ENCODE measurements at regions not wholly inside any gene's neighbourhood (a gene's known extent, or its start where the extent isn't known, plus 50 kb on each side); places are given as distances from the start of the nearest gene placed in this dataset.

DNA sequence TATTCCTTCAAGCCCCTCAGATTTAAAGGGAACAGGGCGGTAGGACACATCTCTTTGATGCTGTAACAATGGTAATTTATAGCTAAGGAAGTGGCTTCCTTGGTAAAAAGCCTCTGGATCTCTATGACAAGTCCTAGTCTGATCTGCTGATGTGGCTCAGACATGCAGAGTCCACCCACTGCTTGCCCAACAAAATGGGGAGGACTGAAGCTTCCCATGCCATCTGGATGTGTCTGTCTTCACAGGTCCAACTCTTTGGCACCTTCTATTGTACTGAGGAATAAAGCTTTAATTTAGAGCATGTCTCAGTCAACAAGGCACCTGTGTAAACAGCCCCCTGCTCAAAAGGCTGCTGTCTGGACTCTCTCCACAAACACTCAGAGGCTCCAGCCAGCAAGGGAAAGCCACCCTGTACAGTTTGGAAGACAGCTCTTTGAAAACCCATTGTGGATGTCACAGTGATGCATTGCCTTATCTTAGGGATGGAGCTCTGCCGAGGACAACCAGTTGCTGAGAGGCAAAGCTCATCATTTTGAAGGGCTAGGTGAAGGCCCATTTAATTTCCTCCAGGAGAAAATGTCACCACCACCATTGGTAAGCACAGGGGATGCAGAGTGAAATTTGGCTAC lies 348.6 kb upstream of the GRM7 start:
- DNase-seq (ENCODE audit: low read depth): no peak

DNA sequence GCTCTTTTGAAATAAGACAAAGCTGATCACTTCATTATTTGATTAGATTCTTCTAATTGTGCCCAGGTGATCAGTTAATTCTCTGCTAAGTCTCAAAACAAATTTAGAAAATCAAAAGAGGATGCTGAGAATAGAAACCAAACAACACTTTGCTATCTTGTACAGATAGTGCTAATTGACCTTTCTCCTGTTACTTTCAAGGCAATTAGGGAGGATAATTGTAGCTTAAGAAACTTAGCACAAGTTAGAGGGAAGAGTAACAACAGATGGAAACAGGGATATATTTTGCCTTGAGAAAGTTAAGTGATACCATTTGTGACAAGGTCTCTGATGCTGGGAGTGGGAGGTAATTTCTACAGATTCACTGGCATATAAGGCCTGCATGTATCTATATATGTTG lies 344.8 kb upstream of the GRM7 start:
- no peak for DNase-seq (ENCODE audit: low read depth)

DNA sequence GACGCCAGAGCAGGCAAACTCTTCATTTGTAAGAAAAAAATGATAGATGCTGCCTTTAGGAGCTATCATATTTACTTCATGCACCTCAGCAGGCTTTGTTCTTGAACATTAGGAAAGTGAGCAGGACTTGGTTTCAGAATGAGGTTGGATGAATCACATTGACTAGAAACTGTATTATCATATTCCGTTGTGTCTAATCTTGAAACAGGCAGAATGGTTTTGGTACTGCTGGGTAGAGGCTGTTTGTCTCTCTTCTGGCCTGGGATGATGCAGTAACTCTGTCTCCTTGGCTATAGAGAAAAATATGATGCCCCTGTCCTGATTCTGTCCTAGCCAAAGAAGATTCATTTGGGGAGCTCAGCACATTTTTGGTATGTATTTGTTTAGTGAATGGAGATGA lies 344.2 kb upstream of the GRM7 start:
- no peak for DNase-seq (ENCODE audit: low read depth)

DNA sequence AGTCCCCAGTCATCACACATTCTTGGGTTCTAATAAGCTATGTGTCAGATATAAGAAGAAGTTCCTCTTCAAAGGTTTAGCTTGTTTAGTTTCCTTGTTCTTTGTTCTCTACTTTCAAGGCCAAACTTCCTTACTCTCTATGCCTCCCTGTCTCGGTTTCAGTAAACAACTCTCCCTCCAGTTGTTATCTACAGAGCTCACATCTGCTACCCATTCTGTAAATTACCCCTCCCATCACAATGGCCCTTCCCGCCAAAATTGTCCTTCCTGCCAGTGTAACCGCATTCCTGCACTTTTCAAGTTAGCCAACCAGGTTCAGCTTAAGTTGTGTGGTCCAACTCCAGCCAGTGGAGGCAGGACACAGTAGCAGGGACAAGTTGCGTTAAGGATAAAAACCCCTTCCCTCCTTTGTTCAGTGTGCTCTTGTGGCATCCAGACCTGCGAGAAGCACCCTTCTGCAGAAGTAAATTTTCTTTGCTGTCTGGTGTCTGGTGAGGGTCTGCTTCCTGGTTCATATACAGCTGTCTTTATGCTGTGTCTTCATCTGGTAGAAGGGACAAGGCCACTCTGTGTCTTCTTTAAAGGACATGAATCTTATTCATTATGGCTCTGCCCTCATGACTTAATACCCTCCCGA lies 342.1 kb upstream of the GRM7 start:
- no peak for DNase-seq (ENCODE audit: low read depth)

GRCh38 chr3:6521369-6522113 lies 339.4 kb upstream of the GRM7 start:
- DNase-seq (ENCODE audit: low read depth): no peak

DNA sequence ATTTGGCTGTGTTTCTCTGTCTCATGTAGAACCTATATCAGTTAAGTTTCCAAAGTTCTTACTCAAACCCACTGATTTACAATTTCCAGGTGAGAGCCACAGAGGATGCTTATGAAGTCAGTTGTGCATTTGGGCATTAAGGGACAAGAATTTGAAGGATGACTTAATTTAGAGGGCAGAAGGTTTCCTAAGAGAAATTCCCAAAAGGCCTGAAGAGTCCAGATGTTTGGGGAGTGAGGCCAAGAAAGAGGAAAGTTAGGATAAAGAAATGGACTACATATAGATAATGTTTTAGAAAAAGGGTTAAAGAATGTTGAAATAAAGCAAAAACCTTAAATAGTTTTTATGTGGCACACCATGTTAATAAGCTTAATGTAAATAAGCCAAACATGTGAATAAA lies 338.7 kb upstream of the GRM7 start:
- no peak for DNase-seq (ENCODE audit: low read depth)

GRCh38 chr3:6523043-6523442 lies 337.9 kb upstream of the GRM7 start:
- DNase-seq (ENCODE audit: low read depth): no peak

GRCh38 chr3:6524479-6524878 lies 336.4 kb upstream of the GRM7 start:
- DNase-seq (ENCODE audit: low read depth): no peak

DNA sequence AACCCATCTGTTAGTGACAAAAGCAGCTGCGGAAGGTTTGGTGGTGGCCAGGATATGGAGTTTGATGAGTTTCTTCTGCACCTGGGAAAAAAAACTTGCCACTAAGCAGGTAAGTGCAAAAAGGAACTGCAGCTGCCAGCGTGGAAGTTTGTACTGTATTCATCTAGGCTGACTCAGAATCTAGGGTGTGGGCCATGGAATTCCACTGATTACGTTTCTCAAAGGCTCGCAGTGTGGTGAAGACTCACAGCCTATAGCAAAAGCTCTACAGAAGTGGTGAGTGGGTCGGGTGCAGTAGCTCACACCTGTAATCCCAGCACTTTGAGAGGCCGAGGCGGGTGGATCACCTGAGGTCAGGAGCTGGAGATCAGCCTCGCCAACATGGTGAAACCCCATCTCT lies 334.6 kb upstream of the GRM7 start:
- no peak for DNase-seq (ENCODE audit: low read depth)

GRCh38 chr3:6526861-6527260 lies 334.1 kb upstream of the GRM7 start:
- DNase-seq (ENCODE audit: low read depth): no peak

GRCh38 chr3:6528951-6529350 lies 332.0 kb upstream of the GRM7 start:
- no peak for DNase-seq (ENCODE audit: low read depth)

- no peak for DNase-seq (ENCODE audit: low read depth)
Observed at GRCh38 chr3:6531153-6531552, 329.8 kb upstream of the GRM7 start.

GRCh38 chr3:6532101-6532500 lies 328.8 kb upstream of the GRM7 start:
- no peak for DNase-seq (ENCODE audit: low read depth)

DNA sequence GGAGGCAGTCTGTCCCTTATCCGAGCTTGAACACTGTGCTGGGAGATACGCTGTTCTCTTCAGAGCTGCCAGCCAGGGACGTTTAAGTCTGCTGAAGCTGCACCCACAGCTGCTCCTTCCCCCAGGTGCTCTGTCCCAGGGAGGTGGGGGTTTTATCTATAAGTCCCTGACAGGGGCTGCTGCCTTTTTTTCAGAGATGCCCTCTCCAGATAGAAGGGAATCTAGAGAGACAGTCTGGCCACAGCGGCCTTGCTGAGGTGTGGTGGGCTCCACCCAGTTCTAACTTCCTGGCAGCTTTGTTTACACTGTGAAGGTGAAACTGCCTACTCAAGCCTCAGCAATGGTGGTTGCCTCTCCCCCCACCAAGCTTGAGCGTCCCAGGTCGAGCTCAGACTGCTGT lies 319.9 kb upstream of the GRM7 start:
- DNase-seq (ENCODE audit: low read depth): no peak

DNA sequence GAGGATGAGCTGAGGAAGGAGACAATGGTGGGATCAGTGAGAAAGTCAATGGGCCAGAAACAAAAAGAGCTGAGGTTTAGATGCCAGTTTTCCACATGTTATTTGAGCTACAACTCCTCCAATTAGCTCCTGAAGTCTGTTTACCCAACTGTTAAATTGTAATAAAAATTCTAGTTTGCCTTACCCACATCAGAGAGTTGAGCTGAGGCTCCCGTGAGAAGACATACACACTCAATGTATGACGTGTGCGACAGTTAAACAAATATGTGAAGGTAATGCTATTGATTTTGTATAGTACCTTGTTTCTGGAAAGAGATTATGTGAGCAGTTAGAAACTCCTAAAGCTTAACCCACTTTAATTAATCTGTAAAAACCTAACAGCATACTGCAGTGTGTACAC lies 318.1 kb upstream of the GRM7 start:
- DNase-seq (ENCODE audit: low read depth): no peak

GRCh38 chr3:6549296-6549695 lies 311.6 kb upstream of the GRM7 start:
- no peak for DNase-seq (ENCODE audit: low read depth)

DNA sequence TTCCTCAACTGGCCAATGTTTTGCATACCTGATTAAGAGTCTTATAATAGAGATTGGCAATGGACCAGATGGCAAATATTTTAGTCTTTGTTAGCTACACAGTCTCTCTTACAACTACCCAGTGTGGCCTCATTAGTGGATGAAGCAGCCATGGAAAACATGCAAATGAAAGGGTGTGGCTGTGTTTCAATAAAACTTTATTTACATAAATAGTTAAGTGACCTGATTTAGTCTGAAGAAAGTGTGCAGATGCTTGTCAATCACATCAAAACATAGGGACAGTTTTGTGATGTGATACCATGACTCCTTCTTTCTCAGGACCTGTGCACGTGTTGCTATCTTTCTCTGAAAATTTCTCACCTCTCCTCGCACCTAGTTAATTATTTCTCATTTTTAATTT lies 309.8 kb upstream of the GRM7 start:
- no peak for DNase-seq (ENCODE audit: low read depth)

- DNase-seq (ENCODE audit: low read depth): no peak
Observed at GRCh38 chr3:6560259-6560658, 300.7 kb upstream of the GRM7 start.

- DNase-seq (ENCODE audit: low read depth): no peak
Observed at GRCh38 chr3:6567241-6567640, 293.7 kb upstream of the GRM7 start.

DNA sequence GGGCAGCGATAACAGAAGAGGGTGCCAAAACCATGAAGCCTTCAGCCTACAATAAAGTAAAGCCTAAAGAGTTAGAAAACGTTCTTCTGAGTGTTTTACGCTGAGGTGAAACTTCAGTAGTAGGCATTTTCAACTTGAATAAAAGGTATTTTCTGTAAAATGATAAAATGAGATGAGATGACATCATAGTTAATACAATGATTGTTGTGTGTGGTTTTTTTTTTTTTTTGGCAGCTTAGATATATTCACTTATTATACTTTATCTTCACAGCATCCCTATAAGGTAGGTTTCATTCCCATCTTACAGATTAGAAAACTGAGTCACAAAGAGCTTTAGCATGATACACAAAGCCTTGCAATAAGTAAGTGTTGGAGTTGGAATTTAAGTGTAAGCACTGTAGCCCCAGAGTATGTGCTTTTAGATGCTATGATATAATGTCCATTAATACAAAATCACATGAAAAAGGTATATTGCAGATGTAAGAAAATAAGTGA lies 291.9 kb upstream of the GRM7 start:
- no peak for DNase-seq (ENCODE audit: low read depth)

GRCh38 chr3:6571448-6571847 lies 289.5 kb upstream of the GRM7 start:
- no peak for DNase-seq (ENCODE audit: low read depth)

- no peak for DNase-seq (ENCODE audit: low read depth)
Observed at GRCh38 chr3:6577584-6577983, 283.3 kb upstream of the GRM7 start.

DNA sequence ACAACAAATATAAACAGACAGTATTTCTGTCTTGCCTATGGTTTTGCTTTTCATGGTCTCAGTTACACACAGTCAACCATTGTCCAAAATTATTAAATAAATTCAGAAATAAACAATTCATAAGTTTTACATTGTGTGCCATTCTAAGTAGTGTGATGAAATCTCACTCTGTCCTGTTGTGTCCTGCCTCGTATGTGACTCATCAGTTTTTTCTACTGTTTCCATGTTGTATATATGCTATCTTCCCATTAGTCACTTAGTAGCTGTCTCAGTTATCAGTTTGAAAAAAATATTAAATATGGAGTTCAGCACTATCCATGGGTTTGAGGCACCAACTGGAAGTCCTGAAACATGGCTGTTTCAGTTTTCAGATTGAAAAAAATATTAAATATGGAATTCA lies 282.4 kb upstream of the GRM7 start:
- no peak for DNase-seq (ENCODE audit: low read depth)

All from non-pigmented ciliary epithelial cell (primary cell).